Activated CD4-positive, alpha-beta T cell treated with anti-CD3 and anti-CD28 coated beads for 4 hours (primary cell): ENCODE measurements at regions not wholly inside any gene's neighbourhood (a gene's known extent, or its start where the extent isn't known, plus 50 kb on each side); places are given as distances from the start of the nearest gene placed in this dataset.

Experiments
- DNase-seq, 2 donors: peaks; one replicate each; pipeline ENCODE4 v3.0.0-alpha.2; 2020

GRCh38 chr7:159253657-159254056 is 109.0 kb upstream of the VIPR2 start:
- DNase-seq, result no peak

- no peak for DNase-seq
These were observed 105.8 kb upstream of the VIPR2 start for GRCh38 chr7:159250471-159250870.

GRCh38 chr7:159249671-159250070 is 105.0 kb upstream of the VIPR2 start:
- DNase-seq, result no peak

- DNase-seq, result no peak
These were observed 103.2 kb upstream of the VIPR2 start for GRCh38 chr7:159247910-159248309.

- no peak for DNase-seq
These were observed 102.2 kb upstream of the VIPR2 start for GRCh38 chr7:159246702-159247480.

GRCh38 chr7:159240962-159241361 is 96.3 kb upstream of the VIPR2 start:
- no peak for DNase-seq

GRCh38 chr7:159239028-159239427 is 94.4 kb upstream of the VIPR2 start:
- no peak for DNase-seq

GRCh38 chr7:159238541-159238940 is 93.9 kb upstream of the VIPR2 start:
- no peak for DNase-seq

GRCh38 chr7:159237022-159237653 is 92.5 kb upstream of the VIPR2 start:
- no peak for DNase-seq

GRCh38 chr7:159231017-159231416 is 86.3 kb upstream of the VIPR2 start:
- no peak for DNase-seq

- DNase-seq, result no peak
These were observed 85.2 kb upstream of the VIPR2 start for GRCh38 chr7:159229683-159230475.

GRCh38 chr7:159227433-159227832 is 82.8 kb upstream of the VIPR2 start:
- DNase-seq, result no peak

GRCh38 chr7:159226011-159226702 is 81.5 kb upstream of the VIPR2 start:
- DNase-seq, result no peak

GRCh38 chr7:159218607-159219006 is 73.9 kb upstream of the VIPR2 start:
- no peak for DNase-seq

GRCh38 chr7:159218170-159218569 is 73.5 kb upstream of the VIPR2 start:
- DNase-seq, result no peak

- no peak for DNase-seq
These were observed 70.4 kb upstream of the VIPR2 start for GRCh38 chr7:159215076-159215475.

GRCh38 chr7:159213253-159213652 is 68.6 kb upstream of the VIPR2 start:
- no peak for DNase-seq

- no peak for DNase-seq
These were observed 67.6 kb upstream of the VIPR2 start for GRCh38 chr7:159212226-159212625.

- no peak for DNase-seq
These were observed 67.0 kb upstream of the VIPR2 start for GRCh38 chr7:159211540-159212182.

GRCh38 chr7:159210581-159211235 is 66.0 kb upstream of the VIPR2 start:
- DNase-seq, result no peak

GRCh38 chr7:159209429-159209828 is 64.8 kb upstream of the VIPR2 start:
- DNase-seq, result no peak

GRCh38 chr7:159207951-159208350 is 63.3 kb upstream of the VIPR2 start:
- no peak for DNase-seq
